ENCODE measurements at regions not wholly inside any gene's neighbourhood (a gene's known extent, or its start where the extent isn't known, plus 50 kb on each side); places are given as distances from the start of the nearest gene placed in this dataset.

DNA sequence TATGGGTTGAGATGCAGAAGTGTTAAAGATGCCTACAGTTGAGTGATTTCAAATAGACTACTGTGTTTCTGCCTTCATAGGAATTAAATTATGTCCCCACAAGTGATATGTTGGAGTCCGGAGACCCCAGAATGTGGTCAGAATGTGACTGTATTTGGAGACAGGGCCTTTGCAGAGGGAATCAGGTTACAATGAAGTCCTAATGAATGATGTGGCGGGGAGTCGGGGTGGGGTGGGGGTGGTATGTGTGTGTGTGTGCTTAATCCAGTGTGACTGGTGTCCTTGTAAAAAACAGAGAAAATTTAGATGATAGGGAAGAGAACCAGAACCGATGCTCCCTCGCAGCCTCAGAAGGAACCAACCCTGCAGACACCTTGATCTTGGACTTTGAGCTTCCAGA lies 448.2 kb downstream of the QKI start:
- Mint-ChIP-seq H3K27me3 (ENCODE audit: low read depth) (peaks cover 2% of the 10 kb centered on the region; the same call in 1 of the 2 replicates), H3K9me3 (no peaks in the 10 kb centered on the region; a peak in 1 of 5 replicates), H3K4me1 (peaks cover 24 to 30% of the 10 kb centered on the region in 2 experiments), H3K36me3 (ENCODE audit: insufficient read depth in 1 of 3, low read depth in 3 of 3) (no peaks in the 10 kb centered on the region; a peak in 2 of 7 replicates), H3K27ac (no peak overlapping the region), H3K4me3 (no peak overlapping the region)
- H3K9ac ChIP-seq (ENCODE audit: extremely low read depth, insufficient read length, low read length): no peak overlapping the region
- H3K79me1 ChIP-seq (ENCODE audit: insufficient read depth, low read depth, low read length, poor library complexity, severe bottlenecking): no peaks in the 10 kb centered on the region
- DNase-seq: no peak
- H2BK15ac ChIP-seq (ENCODE audit: low read depth, low read length): no peak overlapping the region
- no peaks in the 10 kb centered on the region for H3K27me3 ChIP-seq (ENCODE audit: insufficient read depth, low read length)
- no peak overlapping the region for H3K14ac ChIP-seq (ENCODE audit: insufficient read depth, low read length)
- no peak overlapping the region for H2BK20ac ChIP-seq (ENCODE audit: low read depth, low read length, poor library complexity, severe bottlenecking)
- no peaks in the 10 kb centered on the region for H4K20me1 ChIP-seq (ENCODE audit: control insufficient read depth, insufficient read depth, insufficient read length)
- H3K27ac ChIP-seq (ENCODE audit: insufficient read length, low read depth, low read length): no peak overlapping the region
- H2BK12ac ChIP-seq (ENCODE audit: insufficient read length, low read depth, low read length): no peak overlapping the region
- H2AFZ ChIP-seq (ENCODE audit: low read length): no peak overlapping the region
- H4K5ac ChIP-seq (ENCODE audit: insufficient read length, low read depth, low read length): no peak overlapping the region
- H2BK120ac ChIP-seq (ENCODE audit: low read depth, low read length, poor library complexity, severe bottlenecking): no peak overlapping the region
- no peak overlapping the region for H3K56ac ChIP-seq (ENCODE audit: insufficient read length, low read depth, low read length)
- H4K8ac ChIP-seq (replicated peaks; ENCODE audit: insufficient read length, low read depth, low read length): no peak overlapping the region
- H3K9me3 ChIP-seq (ENCODE audit: control insufficient read depth, low read depth, low read length): no peaks in the 10 kb centered on the region
- H4K91ac ChIP-seq (ENCODE audit: insufficient read length, low read depth, low read length): no peak overlapping the region
- no peak overlapping the region for H2AK5ac ChIP-seq (ENCODE audit: insufficient read length, low read length)
- no peak overlapping the region for H3K4me2 ChIP-seq (ENCODE audit: insufficient read depth, insufficient read length, low read length)
- H3K4ac ChIP-seq (ENCODE audit: low read depth, low read length): no peak overlapping the region
- no peak overlapping the region for H2BK5ac ChIP-seq (ENCODE audit: insufficient read length, low read length)
- no CpG with 5 or more reads among the region's 5 CpGs for WGBS (ENCODE audit: extremely low coverage, insufficient read length, low lambda C conversion rate)
- TF ChIP-seq CTCF (conservative IDR thresholded peaks at IDR 0.05): no peak
- no peak overlapping the region for H3T11ph ChIP-seq (ENCODE audit: low read length)
- H3K23ac ChIP-seq (ENCODE audit: insufficient read length, low read depth, low read length): no peak overlapping the region
- no peaks in the 10 kb centered on the region; the same call in 1 of the 2 replicates for H3K4me1 ChIP-seq (ENCODE audit: insufficient read depth, low read length)
- H3K18ac ChIP-seq (ENCODE audit: insufficient read length, low read depth, low read length): no peak overlapping the region
- H3K79me2 ChIP-seq (ENCODE audit: insufficient read depth, low read length): no peaks in the 10 kb centered on the region
- H3K23me2 ChIP-seq (ENCODE audit: insufficient read length, low read depth, low read length, poor library complexity, severe bottlenecking): no peaks in the 10 kb centered on the region

Measured in H9 (cell line).